Upper lobe of left lung (tissue), 6 donors: ENCODE measurements at regions not wholly inside any gene's neighbourhood (a gene's known extent, or its start where the extent isn't known, plus 50 kb on each side); places are given as distances from the start of the nearest gene placed in this dataset.

ENCODE experiments used
- ATAC-seq, 2 donors: fragments of 200-7000 bp; cut with Tn5 transposase; one replicate each; pipeline ENCODE4 v1.9.1; 2022; ENCODE audit warnings: mild to moderate bottlenecking in 2 of 2, moderate library complexity in 2 of 2; ENCODE audit not compliant: low FRiP score in 2 of 2
- DNase-seq, 2 donors: peaks; one replicate each; pipeline ENCODE4 v3.0.0-alpha.2; 2019 to 2020
- H3K27ac ChIP-seq, 4 donors: fragments of 200-600 bp; sonication (generic); one replicate each; pipeline ENCODE4 v1.5.1; 2016 to 2019
- H3K27me3 ChIP-seq, 4 donors: fragments of 200-600 bp; sonication (generic); one replicate each; pipeline ENCODE4 v1.5.1; 2017 to 2019
- H3K36me3 ChIP-seq, 4 donors: fragments of 200-600 bp; sonication (generic); one replicate each; pipeline ENCODE4 v1.5.1; 2016 to 2019
- H3K4me1 ChIP-seq, 4 donors: fragments of 200-600 bp; sonication (generic); one replicate each; pipeline ENCODE4 v1.5.1; 2018 to 2019
- H3K4me3 ChIP-seq, 4 donors: fragments of 200-600 bp; sonication (generic); one replicate each; pipeline ENCODE4 v1.5.1; 2017 to 2019; ENCODE audit warnings: mild to moderate bottlenecking in 2 of 4, moderate library complexity in 1 of 4
- H3K9me3 ChIP-seq, 4 donors: fragments of 200-600 bp; sonication (generic); one replicate each; pipeline ENCODE4 v1.5.1; 2018 to 2019
- EP300 ChIP-seq, 4 donors: sonication (generic); formaldehyde crosslinking; IDR thresholded peaks; one replicate each; pipeline ENCODE4 v1.5.1; 2017; ENCODE audit warnings: antibody characterized with exemption in 4 of 4, control low read depth in 2 of 4
- POLR2A ChIP-seq, 4 donors: fragments of 450-650 bp; IDR thresholded peaks; one replicate each; pipeline ENCODE4 v1.5.1; 2016 to 2017; ENCODE audit warnings: antibody characterized with exemption in 4 of 4, mild to moderate bottlenecking in 2 of 4
- POLR2AphosphoS5 ChIP-seq, 2 donors: sonication (generic); formaldehyde crosslinking; IDR thresholded peaks; one replicate each; pipeline ENCODE4 v1.5.1; 2017; ENCODE audit warnings: antibody characterized with exemption in 2 of 2
- WGBS, 2 donors: methylation state at CpG; one replicate each; pipeline ENCODE4 v1.1.5; 2017 to 2018; 5-methylcytosine and 5-hydroxymethylcytosine counted together
- TF ChIP-seq, protein P1 (sequence below), 6 experiments: fragments of 450-650 bp in 4 of 6; fragments of 200-600 bp in 2 of 6; sonication (generic) in 2 of 6; IDR thresholded peaks; one replicate each; pipeline ENCODE4 v1.5.1; 2016 to 2019; ENCODE audit warnings: antibody characterized with exemption in 6 of 6
- donor health status: DM: no; HTN: no; CAD: no; lungs with moderate emphysema.
- donor health status: DM: no; HTN: yes; CAD: no; lungs with severe emphysema.

DNA sequence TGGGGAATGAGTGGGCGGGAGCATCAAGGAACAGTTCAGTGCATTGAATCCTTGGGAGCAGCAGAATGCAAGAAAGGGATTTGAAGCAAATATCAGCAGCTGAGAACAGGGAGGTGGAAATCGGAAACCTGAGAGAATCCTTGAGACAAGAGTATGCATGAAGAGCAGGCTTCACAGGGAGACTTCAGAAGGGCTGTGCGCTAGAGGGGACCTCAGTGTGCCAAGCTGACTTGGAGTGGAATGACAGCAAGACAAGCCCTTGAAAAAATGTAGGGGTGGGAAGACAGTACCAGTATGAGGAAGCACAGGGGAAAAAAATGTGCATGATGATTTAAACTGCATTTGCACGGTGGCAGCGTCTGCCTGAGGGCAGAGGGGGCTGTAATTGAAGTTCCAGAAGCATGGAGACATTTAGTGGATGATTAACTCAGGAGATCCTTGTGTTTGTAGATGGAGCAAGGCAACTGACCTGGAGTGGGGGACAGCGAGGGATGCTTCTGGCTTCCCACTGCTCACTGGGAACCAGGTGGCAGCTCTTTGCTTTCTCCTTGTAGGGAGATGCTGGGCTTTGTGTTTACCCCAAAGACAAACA, 204.9 kb upstream of the PLET1 start:
- Histone ChIP-seq H3K4me3 (no peak overlapping the region), H3K27ac (no peak overlapping the region), H3K4me1 (peaks cover 0 to 5% (median 2%) of the 10 kb centered on the region in 4 donors), H3K9me3 (no peaks in the 10 kb centered on the region), H3K27me3 (no peaks in the 10 kb centered on the region), H3K36me3 (no peaks in the 10 kb centered on the region)
- DNase-seq (no peak), ATAC-seq (no peak)
- no peak for TF ChIP-seq EP300 (IDR thresholded peaks at IDR 0.05)
- TF ChIP-seq POLR2AphosphoS5 (IDR thresholded peaks at IDR 0.05), result no peak
- TF ChIP-seq, protein P1, sequence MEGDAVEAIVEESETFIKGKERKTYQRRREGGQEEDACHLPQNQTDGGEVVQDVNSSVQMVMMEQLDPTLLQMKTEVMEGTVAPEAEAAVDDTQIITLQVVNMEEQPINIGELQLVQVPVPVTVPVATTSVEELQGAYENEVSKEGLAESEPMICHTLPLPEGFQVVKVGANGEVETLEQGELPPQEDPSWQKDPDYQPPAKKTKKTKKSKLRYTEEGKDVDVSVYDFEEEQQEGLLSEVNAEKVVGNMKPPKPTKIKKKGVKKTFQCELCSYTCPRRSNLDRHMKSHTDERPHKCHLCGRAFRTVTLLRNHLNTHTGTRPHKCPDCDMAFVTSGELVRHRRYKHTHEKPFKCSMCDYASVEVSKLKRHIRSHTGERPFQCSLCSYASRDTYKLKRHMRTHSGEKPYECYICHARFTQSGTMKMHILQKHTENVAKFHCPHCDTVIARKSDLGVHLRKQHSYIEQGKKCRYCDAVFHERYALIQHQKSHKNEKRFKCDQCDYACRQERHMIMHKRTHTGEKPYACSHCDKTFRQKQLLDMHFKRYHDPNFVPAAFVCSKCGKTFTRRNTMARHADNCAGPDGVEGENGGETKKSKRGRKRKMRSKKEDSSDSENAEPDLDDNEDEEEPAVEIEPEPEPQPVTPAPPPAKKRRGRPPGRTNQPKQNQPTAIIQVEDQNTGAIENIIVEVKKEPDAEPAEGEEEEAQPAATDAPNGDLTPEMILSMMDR (IDR thresholded peaks at IDR 0.05), result no peak
- TF ChIP-seq POLR2A (IDR thresholded peaks at IDR 0.05), result no peak
- WGBS, 2 donors, result 72% methylated on average over 6 of the region's 6 CpGs

DNA sequence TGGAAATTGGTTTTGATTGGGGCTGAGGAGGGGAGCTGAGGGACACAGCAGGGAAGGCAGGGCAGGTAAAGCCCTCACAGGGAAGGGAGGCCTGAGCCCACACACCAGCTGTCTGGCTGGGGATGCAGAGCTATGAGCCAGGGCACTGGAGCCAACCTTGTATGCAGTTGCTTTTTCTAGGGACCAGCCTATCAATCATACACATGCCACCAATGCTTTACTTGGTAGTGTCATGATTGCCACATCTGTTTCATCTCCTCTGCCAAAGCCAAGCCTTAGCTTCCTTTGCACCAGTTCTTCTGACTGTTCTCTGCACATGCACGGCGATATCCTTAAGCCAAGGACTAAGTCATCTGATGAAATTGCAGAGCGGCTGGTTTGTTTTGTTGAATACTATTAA, 207.1 kb upstream of the PLET1 start:
- ATAC-seq (no peak), DNase-seq (no peak)
- no peaks in the 10 kb centered on the region for H3K27me3 ChIP-seq
- H3K27ac ChIP-seq, result no peak overlapping the region
- H3K36me3 ChIP-seq, result no peaks in the 10 kb centered on the region
- H3K4me1 ChIP-seq, result peaks cover 0 to 5% (median 3%) of the 10 kb centered on the region in 4 donors
- TF ChIP-seq EP300 (IDR thresholded peaks at IDR 0.05) (no peak), POLR2A (IDR thresholded peaks at IDR 0.05) (no peak), POLR2AphosphoS5 (IDR thresholded peaks at IDR 0.05) (no peak)
- TF ChIP-seq, protein P1 (IDR thresholded peaks at IDR 0.05), result no peak
- H3K4me3 ChIP-seq, result no peak overlapping the region
- H3K9me3 ChIP-seq, result no peaks in the 10 kb centered on the region
- 90 to 98% methylated on average over 3 of the region's 3 CpGs for WGBS, 2 donors

DNA sequence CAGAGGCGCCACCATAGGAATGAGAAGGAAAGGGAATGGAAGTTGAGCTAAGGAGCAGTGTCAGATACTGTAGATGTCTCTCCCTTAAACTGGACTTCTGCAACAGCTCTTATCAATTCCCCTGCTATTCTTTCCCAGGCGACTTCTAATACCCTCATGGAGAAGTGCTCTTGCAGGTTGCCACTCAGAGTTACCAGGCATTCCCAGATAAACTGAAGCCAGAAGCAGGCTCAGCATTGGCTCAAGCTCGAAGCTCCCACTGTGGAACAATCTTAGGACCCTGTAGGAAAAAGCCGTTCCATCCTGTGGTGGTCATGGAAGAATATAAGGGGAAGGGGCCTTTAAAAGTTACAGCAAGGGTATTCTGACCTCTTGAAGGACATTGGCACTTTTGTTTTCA, 208.7 kb upstream of the PLET1 start:
- Histone ChIP-seq H3K4me1 (peaks cover 0 to 5% (median 4%) of the 10 kb centered on the region in 4 donors), H3K27me3 (no peaks in the 10 kb centered on the region), H3K9me3 (no peaks in the 10 kb centered on the region), H3K4me3 (no peak overlapping the region), H3K36me3 (no peaks in the 10 kb centered on the region), H3K27ac (no peak overlapping the region)
- WGBS, 2 donors, result 68 to 84% methylated on average over 4 of the region's 4 CpGs
- ATAC-seq (no peak), DNase-seq (no peak)
- TF ChIP-seq POLR2A (IDR thresholded peaks at IDR 0.05), result no peak
- TF ChIP-seq, protein P1 (IDR thresholded peaks at IDR 0.05), result no peak
- no peak for TF ChIP-seq EP300 (IDR thresholded peaks at IDR 0.05)
- TF ChIP-seq POLR2AphosphoS5 (IDR thresholded peaks at IDR 0.05), result no peak

DNA sequence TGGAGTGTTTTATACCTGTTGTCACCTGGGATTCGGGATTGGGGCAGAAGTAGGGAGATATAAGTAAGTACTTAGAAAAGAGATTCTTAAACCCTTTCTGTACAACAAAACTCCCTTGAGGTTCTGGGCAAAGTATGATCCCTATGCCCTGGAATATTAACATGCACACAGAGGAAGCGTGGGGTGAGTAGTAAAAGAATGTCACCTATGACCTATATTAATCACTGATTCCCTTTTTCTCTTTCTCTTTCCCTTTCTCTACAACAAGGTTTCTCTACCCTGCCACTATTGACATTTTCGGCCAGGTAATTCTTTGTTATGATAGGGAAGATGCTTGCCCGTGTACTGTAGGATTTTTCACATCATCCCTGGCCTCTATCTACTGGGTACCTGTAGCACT, 209.7 kb upstream of the PLET1 start:
- Histone ChIP-seq H3K9me3 (no peaks in the 10 kb centered on the region), H3K36me3 (no peaks in the 10 kb centered on the region), H3K4me3 (no peak overlapping the region), H3K27ac (no peak overlapping the region), H3K4me1 (peaks cover 0 to 5% (median under 1%) of the 10 kb centered on the region in 4 donors), H3K27me3 (no peaks in the 10 kb centered on the region)
- DNase-seq (no peak), ATAC-seq (no peak)
- 81 to 84% methylated on average over 4 of the region's 4 CpGs for WGBS, 2 donors
- TF ChIP-seq POLR2A (IDR thresholded peaks at IDR 0.05) (no peak), POLR2AphosphoS5 (IDR thresholded peaks at IDR 0.05) (no peak), EP300 (IDR thresholded peaks at IDR 0.05) (no peak)
- TF ChIP-seq, protein P1 (IDR thresholded peaks at IDR 0.05), result no peak

DNA sequence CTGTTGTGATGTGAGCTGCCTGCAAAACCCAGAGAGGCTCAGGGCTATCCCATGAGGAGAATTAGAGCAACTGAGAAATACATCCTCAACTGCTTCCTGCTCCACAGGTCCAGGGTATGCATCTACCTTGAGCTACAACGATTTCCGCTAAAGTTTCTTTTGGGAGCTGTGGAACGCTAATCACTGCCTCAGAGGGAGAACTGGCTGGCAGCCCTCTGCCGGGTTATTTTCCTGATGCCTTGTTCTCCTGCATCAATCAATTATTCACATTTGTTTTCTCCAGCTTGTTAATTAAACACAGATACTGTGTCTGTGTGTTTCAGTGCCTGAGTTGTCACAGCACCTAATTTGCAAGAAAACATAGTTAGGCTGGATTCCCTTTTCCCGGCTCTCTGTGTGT, 211.1 kb upstream of the PLET1 start:
- Histone ChIP-seq H3K36me3 (no peaks in the 10 kb centered on the region), H3K4me1 (peaks cover 0 to 5% (median 0%) of the 10 kb centered on the region in 4 donors), H3K9me3 (no peaks in the 10 kb centered on the region), H3K27me3 (no peaks in the 10 kb centered on the region), H3K27ac (no peak overlapping the region), H3K4me3 (no peak overlapping the region)
- 64 to 65% methylated on average over 5 of the region's 5 CpGs for WGBS, 2 donors
- TF ChIP-seq POLR2A (IDR thresholded peaks at IDR 0.05), result no peak
- no peak for TF ChIP-seq POLR2AphosphoS5 (IDR thresholded peaks at IDR 0.05)
- no peak for TF ChIP-seq EP300 (IDR thresholded peaks at IDR 0.05)
- TF ChIP-seq, protein P1 (IDR thresholded peaks at IDR 0.05), result no peak
- DNase-seq (no peak), ATAC-seq (no peak)
